MM.1S (cell line): ENCODE measurements at regions not wholly inside any gene's neighbourhood (a gene's known extent, or its start where the extent isn't known, plus 50 kb on each side); places are given as distances from the start of the nearest gene placed in this dataset.

Experiments used
- EZH2 ChIP-seq: fragments of 300-600 bp; sonication (generic); optimal IDR thresholded peaks from 2 replicates; pipeline ENCODE3; 2017; ENCODE audit warnings: low read depth, mild to moderate bottlenecking, antibody characterized with exemption, low read length, mixed read lengths
- TF ChIP-seq, protein P1 (sequence below): fragments of 300-600 bp; sonication (generic); IDR thresholded peaks from 2 replicates; pipeline ENCODE4 v1.5.1; 2016; ENCODE audit warnings: antibody characterized with exemption, low read length, mixed read lengths

DNA sequence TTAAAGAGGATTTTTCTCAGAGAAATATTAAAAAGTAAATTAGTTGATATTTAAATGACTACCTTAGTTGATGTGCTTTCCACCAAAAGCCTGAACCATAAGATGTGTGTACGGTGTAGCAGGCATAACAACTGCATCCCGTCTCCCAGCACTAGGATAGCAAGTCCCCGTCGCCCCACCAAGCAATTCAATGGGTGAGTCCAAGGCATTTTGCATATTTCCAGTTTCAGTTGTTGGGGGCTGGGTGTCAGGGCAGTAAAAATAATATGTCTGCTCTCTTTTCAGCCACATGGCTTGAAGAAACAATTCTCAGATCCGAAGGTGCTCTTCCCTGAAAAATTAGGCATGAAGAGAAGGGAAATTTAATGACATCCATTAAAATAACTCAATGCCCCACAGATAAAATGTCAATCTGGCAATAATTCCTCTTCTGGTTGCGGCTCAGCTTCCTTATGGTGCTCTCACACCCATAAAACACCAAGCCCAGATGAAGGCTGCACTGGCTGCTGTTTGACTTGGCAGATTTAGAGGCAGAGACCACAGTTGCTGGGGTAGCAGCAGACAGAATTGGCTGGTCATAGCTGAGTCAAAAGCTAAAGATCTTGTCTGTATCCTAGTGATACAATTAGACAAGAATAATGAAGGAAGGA, 124.4 kb upstream of the ADCY2 start:
- TF ChIP-seq, protein P1, sequence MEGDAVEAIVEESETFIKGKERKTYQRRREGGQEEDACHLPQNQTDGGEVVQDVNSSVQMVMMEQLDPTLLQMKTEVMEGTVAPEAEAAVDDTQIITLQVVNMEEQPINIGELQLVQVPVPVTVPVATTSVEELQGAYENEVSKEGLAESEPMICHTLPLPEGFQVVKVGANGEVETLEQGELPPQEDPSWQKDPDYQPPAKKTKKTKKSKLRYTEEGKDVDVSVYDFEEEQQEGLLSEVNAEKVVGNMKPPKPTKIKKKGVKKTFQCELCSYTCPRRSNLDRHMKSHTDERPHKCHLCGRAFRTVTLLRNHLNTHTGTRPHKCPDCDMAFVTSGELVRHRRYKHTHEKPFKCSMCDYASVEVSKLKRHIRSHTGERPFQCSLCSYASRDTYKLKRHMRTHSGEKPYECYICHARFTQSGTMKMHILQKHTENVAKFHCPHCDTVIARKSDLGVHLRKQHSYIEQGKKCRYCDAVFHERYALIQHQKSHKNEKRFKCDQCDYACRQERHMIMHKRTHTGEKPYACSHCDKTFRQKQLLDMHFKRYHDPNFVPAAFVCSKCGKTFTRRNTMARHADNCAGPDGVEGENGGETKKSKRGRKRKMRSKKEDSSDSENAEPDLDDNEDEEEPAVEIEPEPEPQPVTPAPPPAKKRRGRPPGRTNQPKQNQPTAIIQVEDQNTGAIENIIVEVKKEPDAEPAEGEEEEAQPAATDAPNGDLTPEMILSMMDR = no peak
- TF ChIP-seq EZH2 = no peak
